ENCODE measurements at regions not wholly inside any gene's neighbourhood (a gene's known extent, or its start where the extent isn't known, plus 50 kb on each side); places are given as distances from the start of the nearest gene placed in this dataset.

GRCh38 chr18:22525883-22526282, 108.2 kb upstream of the CTAGE1 start:
- H3K9me3 ChIP-seq (ENCODE audit: control insufficient read depth in 1 of 2, insufficient read depth in 1 of 2, low read depth in 1 of 2, low read length in 2 of 2), result no peaks in the 10 kb centered on the region
- no peaks in the 10 kb centered on the region for H3K9me2 ChIP-seq (ENCODE audit: insufficient read depth)
- ATAC-seq (no peak), DNase-seq (ENCODE audit: low read depth, low spot score) (no peak)
- H3K27me3 ChIP-seq (ENCODE audit: insufficient read depth, low read length), result no peaks in the 10 kb centered on the region
- no peak for TF ChIP-seq ZNF274 (IDR thresholded peaks at IDR 0.05; ENCODE audit: low read depth, low read length)
- TF ChIP-seq ELF1 (IDR thresholded peaks at IDR 0.05; ENCODE audit: borderline replicate concordance, low read depth), result no peak
- TF ChIP-seq ZBTB33 (IDR thresholded peaks at IDR 0.05; ENCODE audit: extremely low read depth, insufficient replicate concordance, low read length), result no peak
- TF ChIP-seq ZFX (IDR thresholded peaks at IDR 0.05), result no peak
- no peak for TF ChIP-seq MAX (IDR thresholded peaks at IDR 0.05)
- TF ChIP-seq JUND (IDR thresholded peaks at IDR 0.05), result no peak
- no peak for TF ChIP-seq SP1 (IDR thresholded peaks at IDR 0.05; ENCODE audit: low read depth)
- no peak for TF ChIP-seq TCF7L2 (IDR thresholded peaks at IDR 0.05; ENCODE audit: borderline replicate concordance, extremely low read depth, insufficient read depth, insufficient read length)
- TF ChIP-seq SIN3A (IDR thresholded peaks at IDR 0.05; ENCODE audit: low read depth), result no peak
- no peak for TF ChIP-seq ATF3 (IDR thresholded peaks at IDR 0.05)
- TF ChIP-seq EZH2 (IDR thresholded peaks at IDR 0.05), result no peak
- no peaks in the 10 kb centered on the region for H3K4me1 ChIP-seq (ENCODE audit: control insufficient read depth in 1 of 2, insufficient read depth in 2 of 2, low read length in 2 of 2)
- ChIA-PET POLR2A (no interaction called here), CTCF (no interaction called here), RAD21 (ENCODE audit: low non-redundant PET in 1 of 2, low total read pairs in 2 of 2, uncharacterized antibody in 2 of 2, unreplicated experiment in 2 of 2) (no interaction called here)
- H3K9ac ChIP-seq (ENCODE audit: low read length), result no peak overlapping the region
- no peak overlapping the region for H2AFZ ChIP-seq (ENCODE audit: low read depth, low read length, poor library complexity, severe bottlenecking)
- H4K20me1 ChIP-seq (ENCODE audit: insufficient read depth), result no peaks in the 10 kb centered on the region
- no peak overlapping the region for H3K4me3 ChIP-seq (replicated peaks in 1 of 2; ENCODE audit: low read depth in 1 of 2, low read length in 2 of 2)
- no peak overlapping the region for H3K27ac ChIP-seq (ENCODE audit: low read depth, low read length)
- intact Hi-C loops (cut with micrococcal nuclease), result no loop called here
- H3K4me2 ChIP-seq (ENCODE audit: low read length), result no peak overlapping the region
- no peaks in the 10 kb centered on the region for H3K36me3 ChIP-seq (ENCODE audit: control insufficient read depth in 1 of 2, insufficient read depth in 2 of 2, low read length in 2 of 2)
- no peaks in the 10 kb centered on the region for H3K79me2 ChIP-seq (ENCODE audit: insufficient read depth, low read length)
- no TSS peak for BruUV-seq (replicated peaks)

Data from HCT116 (cell line).